BE2C (cell line): ENCODE measurements at regions not wholly inside any gene's neighbourhood (a gene's known extent, or its start where the extent isn't known, plus 50 kb on each side); places are given as distances from the start of the nearest gene placed in this dataset.

Experiments used
- DNase-seq: peaks from one replicate; pipeline ENCODE4 v3.0.0-alpha.2; 2020
- H3K27me3 ChIP-seq: fragments of 250-450 bp; sonication (Bioruptor Pico); 2 replicates; pipeline ENCODE4 v1.5.1; 2020; ENCODE audit warnings: mild to moderate bottlenecking
- H3K36me3 ChIP-seq: fragments of 250-450 bp; sonication (Bioruptor Pico); 2 replicates; pipeline ENCODE4 v1.5.1; 2020; ENCODE audit warnings: mild to moderate bottlenecking
- H3K4me1 ChIP-seq: fragments of 250-450 bp; sonication (Bioruptor Pico); 2 replicates; pipeline ENCODE4 v1.5.1; 2020
- H3K4me3 ChIP-seq: 2 replicates; pipeline ENCODE4 v1.5.1; 2011; ENCODE audit warnings: low read depth, low read length
- H3K9me3 ChIP-seq: fragments of 250-450 bp; sonication (Bioruptor Pico); 2 replicates; pipeline ENCODE4 v1.5.1; 2020
- TF ChIP-seq, protein P1 (sequence below): IDR thresholded peaks from 2 replicates; pipeline ENCODE4 v1.5.1; 2012; ENCODE audit warnings: mild to moderate bottlenecking, low read depth, low read length

- H3K4me1 ChIP-seq: no peaks in the 10 kb centered on the region
- no peaks in the 10 kb centered on the region for H3K27me3 ChIP-seq
- no peak overlapping the region for H3K4me3 ChIP-seq
- H3K36me3 ChIP-seq: no peaks in the 10 kb centered on the region
- H3K9me3 ChIP-seq: no peaks in the 10 kb centered on the region
- TF ChIP-seq, protein P1, sequence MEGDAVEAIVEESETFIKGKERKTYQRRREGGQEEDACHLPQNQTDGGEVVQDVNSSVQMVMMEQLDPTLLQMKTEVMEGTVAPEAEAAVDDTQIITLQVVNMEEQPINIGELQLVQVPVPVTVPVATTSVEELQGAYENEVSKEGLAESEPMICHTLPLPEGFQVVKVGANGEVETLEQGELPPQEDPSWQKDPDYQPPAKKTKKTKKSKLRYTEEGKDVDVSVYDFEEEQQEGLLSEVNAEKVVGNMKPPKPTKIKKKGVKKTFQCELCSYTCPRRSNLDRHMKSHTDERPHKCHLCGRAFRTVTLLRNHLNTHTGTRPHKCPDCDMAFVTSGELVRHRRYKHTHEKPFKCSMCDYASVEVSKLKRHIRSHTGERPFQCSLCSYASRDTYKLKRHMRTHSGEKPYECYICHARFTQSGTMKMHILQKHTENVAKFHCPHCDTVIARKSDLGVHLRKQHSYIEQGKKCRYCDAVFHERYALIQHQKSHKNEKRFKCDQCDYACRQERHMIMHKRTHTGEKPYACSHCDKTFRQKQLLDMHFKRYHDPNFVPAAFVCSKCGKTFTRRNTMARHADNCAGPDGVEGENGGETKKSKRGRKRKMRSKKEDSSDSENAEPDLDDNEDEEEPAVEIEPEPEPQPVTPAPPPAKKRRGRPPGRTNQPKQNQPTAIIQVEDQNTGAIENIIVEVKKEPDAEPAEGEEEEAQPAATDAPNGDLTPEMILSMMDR: no peak
- DNase-seq: no peak
These were observed 1313.9 kb upstream of the ACVR2A start for GRCh38 chr2:146530886-146531285.

DNA sequence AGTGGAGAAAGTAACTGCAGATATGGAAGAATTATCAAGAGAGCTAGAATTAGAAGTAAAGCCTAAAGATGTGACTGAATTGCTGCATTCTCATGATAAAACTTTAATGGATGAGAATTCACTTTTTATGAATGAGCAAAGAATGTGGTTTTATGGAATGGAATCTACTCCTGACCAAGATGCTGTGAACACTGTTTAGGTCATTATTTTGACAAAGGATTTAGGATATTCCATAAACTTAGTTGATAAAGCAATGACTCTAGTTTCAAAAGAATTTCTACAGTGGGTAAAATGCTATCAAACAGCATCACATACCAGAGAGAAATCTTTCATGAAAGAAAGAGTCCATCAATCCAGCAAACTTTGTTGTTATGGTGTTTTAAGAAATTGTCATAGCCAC, 1317.7 kb upstream of the ACVR2A start:
- no peaks in the 10 kb centered on the region for H3K27me3 ChIP-seq
- no peaks in the 10 kb centered on the region for H3K9me3 ChIP-seq
- H3K4me3 ChIP-seq: no peak overlapping the region
- TF ChIP-seq, protein P1: no peak
- no peaks in the 10 kb centered on the region for H3K4me1 ChIP-seq
- DNase-seq: no peak
- H3K36me3 ChIP-seq: no peaks in the 10 kb centered on the region

- no peak for DNase-seq
- Histone ChIP-seq H3K36me3 (no peaks in the 10 kb centered on the region), H3K9me3 (no peaks in the 10 kb centered on the region), H3K4me3 (no peak overlapping the region), H3K4me1 (no peaks in the 10 kb centered on the region), H3K27me3 (no peaks in the 10 kb centered on the region)
- TF ChIP-seq, protein P1: no peak
These were observed 1321.6 kb upstream of the ACVR2A start for GRCh38 chr2:146523196-146523595.

DNA sequence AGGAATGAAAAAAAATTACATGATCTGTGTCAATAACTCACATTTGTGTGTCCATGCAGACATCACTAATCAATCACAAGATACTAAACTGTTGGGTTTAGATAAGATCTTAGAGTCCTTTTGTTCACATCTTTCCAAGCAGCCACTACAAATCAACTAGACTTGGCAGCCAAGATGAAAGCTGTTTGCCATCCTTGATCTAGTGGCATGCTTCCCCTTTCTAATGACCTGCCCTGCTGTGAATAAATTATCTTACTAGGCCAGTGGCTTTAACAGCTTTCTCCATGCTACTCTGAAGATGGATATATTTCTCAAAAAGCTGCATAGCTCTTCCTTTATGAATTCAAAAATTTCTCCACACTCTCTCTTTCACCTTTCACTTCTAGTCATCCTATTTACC, 1338.0 kb upstream of the ACVR2A start:
- no peak overlapping the region for H3K4me3 ChIP-seq
- TF ChIP-seq, protein P1: no peak

GRCh38 chr2:146503366-146503765, 1341.5 kb upstream of the ACVR2A start:
- no peak for DNase-seq
- no peaks in the 10 kb centered on the region for H3K27me3 ChIP-seq
- H3K9me3 ChIP-seq: no peaks in the 10 kb centered on the region
- H3K4me1 ChIP-seq: no peaks in the 10 kb centered on the region
- no peaks in the 10 kb centered on the region for H3K36me3 ChIP-seq
- TF ChIP-seq, protein P1: no peak
- no peak overlapping the region for H3K4me3 ChIP-seq

More for the DNA sequence above, 1338.0 kb upstream of the ACVR2A start:
- H3K9me3 ChIP-seq: no peaks in the 10 kb centered on the region
- no peaks in the 10 kb centered on the region for H3K27me3 ChIP-seq
- no peak for DNase-seq
- H3K4me1 ChIP-seq: no peaks in the 10 kb centered on the region
- H3K36me3 ChIP-seq: no peaks in the 10 kb centered on the region

- Histone ChIP-seq H3K4me3 (no peak overlapping the region), H3K36me3 (no peaks in the 10 kb centered on the region), H3K27me3 (no peaks in the 10 kb centered on the region), H3K4me1 (no peaks in the 10 kb centered on the region), H3K9me3 (no peaks in the 10 kb centered on the region)
- TF ChIP-seq, protein P1: no peak
- DNase-seq: no peak
These were observed 1348.6 kb upstream of the ACVR2A start for GRCh38 chr2:146496248-146496647.
